ENCODE measurements at regions not wholly inside any gene's neighbourhood (a gene's known extent, or its start where the extent isn't known, plus 50 kb on each side); places are given as distances from the start of the nearest gene placed in this dataset.

DNA sequence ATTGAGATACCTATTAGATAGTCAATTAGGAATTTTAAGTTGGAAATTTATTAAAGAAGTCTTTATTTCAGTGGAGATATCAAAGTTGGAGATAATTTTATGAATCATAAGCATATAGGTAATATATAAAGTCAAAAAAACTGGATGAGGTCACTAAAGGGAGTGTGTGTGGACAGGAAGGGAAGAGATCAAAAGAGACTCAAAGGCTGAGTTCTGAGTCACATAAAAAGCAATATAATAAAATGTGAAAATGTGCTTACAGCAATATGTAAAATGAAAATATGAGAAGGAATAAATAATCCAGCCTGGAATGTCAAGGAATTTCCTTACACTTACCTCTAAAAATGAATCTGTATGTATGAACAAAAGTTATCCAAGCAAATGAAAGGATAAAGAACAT lies 583.3 kb upstream of the SORCS1 start:
- FAIRE-seq (no peak), DNase-seq (ENCODE audit: low spot score in 2 of 2) (no peak)

DNA sequence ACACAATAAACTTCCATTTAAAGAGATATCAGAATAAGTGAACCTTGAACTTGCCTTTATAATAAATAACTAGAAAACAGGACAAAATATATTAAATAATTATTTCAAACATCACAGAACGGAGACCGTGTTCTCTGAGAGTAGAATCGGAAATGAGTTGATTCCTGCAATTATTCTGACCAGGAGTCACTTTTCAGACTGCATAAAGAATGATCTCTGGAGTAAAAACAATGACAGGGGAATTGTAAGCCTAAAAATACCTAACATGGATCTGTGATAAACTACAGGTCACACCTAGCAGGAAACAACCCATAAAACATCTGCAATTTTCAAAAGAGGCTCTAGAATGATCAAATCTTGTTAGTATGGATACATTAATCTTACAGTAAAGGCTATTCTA lies 577.5 kb upstream of the SORCS1 start:
- FAIRE-seq (no peak), DNase-seq (ENCODE audit: low spot score in 2 of 2) (no peak)

DNA sequence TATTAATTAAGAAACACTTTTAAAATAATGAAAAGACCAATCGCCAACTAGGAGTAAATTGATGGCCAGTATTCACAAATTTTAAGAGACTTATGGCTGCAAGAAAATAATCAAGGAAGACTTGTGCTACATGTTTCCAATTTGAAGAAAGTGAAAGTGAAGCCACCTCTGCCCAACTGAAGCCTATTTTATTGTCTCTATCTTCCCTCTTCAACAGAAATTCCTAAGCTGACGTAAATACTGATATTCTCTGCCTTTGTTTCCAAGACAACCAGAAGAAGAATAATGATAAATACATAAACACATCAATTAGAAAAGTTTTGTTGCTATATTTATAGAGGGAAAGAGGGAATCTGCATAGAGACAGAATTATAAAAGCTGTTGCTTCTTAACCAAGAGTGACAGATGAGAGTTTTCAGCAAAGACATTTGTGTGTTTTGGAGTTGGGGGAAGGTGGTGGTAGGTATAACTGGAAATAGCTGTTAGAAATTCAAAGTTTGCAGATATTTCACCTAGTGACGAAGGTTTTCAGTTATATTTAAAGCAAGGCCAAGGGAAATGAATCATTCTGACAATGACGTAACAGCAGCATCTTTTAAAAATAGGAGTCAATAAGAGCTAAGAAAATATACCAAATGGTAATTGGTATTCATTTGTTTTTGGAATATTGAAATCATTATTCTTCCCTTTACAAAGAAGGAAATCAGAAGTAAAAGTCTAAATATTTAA lies 576.6 kb upstream of the SORCS1 start:
- no peak for FAIRE-seq
- DNase-seq (ENCODE audit: low spot score in 2 of 2): no peak

DNA sequence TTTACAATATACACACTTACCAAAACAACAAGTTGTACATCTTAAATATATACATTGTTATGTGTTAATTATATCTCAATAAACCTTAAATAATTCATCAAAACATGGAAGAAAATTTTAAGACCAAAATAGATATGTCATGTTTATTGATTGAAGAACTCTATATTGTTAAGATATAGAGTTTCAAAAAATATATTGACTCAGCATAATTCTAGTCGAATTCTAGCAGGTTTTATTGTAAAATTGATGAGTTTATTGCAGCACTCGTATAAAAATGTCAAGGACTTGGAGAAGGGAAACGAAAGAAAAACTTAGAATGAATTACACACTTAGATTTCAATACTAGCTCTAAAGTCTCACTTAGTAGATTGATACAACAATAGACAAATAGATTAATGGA lies 575.4 kb upstream of the SORCS1 start:
- FAIRE-seq (peak; percentile 51), DNase-seq (ENCODE audit: low spot score in 2 of 2) (no peak)

DNA sequence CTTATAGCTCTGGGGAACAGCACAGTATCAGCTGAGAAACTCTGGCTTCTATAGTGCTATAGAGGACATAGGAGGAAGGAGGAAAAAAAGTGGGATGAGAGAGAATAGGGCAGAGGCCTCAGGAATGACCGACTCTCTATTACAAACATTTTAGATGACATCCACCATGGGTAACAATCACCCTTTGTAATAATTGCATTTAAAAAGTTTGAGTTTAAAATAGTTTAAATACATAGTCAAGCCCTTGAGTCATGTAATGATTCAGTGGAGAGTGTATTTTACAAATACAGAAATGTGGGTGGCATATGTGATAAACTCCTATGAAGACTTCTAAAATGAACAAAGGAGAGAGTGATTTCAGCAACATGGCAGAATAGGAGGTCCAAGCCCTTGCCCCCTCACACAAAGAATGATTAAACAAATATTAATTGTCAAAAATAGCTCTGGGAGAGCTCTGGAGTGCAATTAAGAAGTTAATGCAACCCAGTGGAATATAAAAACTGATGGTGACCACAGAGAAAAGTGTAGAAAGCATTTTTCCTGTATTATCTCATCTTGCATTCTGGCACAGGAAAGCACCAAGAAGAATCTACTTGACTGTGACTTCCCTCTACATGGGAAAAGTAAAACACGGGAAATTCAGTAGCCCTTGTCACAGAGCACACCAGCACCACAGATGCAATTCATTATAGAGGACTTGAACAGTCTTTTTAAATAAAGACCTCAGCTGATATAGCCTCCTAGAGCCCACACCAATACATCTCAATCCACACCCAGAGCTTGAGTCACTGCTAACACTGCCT lies 569.0 kb upstream of the SORCS1 start:
- DNase-seq (ENCODE audit: low spot score in 2 of 2) (no peak), FAIRE-seq (no peak)

DNA sequence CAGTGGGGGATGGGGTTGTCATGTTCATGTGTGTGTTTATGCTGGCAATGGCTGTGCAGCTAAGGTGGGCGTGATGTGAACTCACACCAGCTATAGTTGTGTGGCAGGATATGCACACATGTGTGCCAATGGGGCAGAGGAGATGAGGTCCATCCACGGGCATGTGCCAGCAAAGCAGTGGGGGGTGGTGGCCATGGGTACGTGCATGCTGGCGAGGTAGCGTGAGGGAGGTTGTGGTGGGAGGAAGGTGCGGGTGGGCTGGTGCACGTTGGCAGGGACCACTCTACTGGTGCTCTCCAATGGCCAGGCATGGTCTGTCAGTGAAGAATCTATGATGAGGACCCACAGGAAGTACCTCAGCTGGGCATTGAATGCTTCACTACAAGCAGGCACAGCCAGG lies 567.5 kb upstream of the SORCS1 start:
- FAIRE-seq (no peak), DNase-seq (ENCODE audit: low spot score in 2 of 2) (no peak)

DNA sequence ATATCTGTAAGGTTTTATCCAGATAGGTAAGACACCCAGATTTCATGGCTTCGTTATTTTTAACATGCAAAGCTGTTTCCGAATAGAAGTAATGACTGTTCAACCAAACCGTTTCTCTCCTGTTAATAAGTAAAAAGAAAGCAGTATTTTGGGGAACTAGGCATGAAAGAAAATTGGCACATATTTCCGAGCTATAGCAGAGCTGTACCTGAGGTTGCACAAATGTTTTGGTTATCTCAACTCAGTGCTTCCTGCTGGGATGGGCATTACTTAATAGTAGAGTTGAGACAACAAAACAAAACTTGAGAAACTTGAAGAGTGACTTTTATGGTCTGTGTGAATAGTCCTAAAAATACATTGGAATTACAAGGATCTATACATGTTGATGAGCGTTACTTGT lies 564.3 kb upstream of the SORCS1 start:
- DNase-seq (ENCODE audit: low spot score in 2 of 2): no peak
- FAIRE-seq: no peak

DNA sequence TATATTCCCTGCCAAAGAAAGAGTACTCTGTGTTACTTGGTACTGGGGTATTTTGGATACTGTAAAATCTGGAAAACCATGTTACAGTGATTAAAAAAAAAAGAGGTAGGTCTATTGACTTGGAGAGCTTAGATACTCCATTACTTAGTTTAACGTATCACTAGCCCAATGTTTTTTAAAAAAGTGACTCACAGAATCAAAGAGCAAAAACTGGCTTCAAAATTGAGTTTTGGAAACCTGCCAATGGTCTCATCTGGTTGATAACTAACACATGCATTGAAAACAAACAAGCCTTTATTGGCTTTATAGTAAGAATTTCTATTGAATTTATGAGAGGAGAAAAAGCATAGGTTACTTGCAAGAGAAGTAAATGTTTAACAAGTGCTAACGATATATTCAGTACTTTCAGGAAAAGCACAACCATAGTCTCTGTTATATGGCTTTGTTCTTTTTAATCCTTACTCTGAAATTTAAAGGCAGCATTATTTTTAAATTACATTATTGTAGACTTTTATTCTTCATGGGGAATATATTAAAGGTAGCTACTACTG lies 563.3 kb upstream of the SORCS1 start:
- DNase-seq (ENCODE audit: low spot score in 2 of 2): no peak
- no peak for FAIRE-seq

DNA sequence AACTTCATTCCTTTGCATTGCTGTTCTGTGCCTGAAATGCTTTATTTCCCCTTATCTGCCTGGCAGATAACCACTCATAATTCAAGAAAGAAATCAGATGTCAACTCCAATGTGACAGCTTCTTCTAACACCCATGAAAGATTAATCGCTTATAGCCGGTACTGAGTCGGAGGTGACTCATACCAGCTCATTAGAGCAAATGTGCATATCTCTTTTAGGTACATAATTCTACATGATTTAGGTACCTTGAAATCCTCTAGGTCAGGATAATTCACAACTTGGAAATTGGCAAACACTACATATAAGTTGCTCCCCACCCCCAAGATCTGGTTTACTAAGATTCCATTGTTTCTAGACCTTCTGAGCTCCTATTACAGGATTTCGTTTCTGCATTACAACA lies 554.4 kb upstream of the SORCS1 start:
- no peak for FAIRE-seq
- DNase-seq (ENCODE audit: low spot score in 2 of 2): no peak

DNA sequence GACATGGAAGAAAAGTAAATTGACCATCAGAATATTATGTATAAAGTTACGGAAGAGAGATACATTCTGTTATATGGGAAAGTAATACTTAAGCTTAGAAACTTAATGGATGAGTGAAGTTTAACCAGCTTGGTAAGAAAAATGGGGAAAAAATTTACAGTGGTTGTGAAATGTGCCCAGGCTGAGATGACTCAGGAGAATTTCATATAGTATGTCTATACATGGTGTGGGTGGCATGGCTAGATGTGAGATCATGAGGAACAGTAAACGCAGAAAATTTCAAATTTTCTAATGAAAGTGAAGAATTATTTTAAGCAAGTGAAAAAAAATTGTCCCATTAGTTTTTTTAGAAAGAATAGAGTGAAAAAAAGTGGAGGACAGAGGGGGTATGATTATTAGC lies 552.5 kb upstream of the SORCS1 start:
- no peak for DNase-seq (ENCODE audit: low spot score in 2 of 2)
- FAIRE-seq: no peak

DNA sequence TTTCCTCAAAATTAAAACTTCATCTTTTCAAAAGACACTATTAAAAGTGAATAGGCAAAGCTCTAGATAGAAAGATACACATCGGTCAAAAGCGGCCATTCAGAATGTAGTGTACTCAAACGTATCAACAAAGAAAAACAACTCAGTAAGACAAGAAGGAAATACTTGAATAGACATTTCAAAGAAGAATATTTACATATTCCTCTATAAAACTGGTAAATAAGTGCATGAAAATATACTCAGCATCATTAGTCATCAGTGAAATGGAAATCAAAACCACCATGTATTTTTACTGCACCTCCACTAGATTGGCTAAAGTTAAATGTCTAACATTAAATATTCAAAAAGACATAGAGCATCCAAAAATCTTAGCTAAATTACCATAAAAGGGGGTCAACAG lies 551.1 kb upstream of the SORCS1 start:
- no peak for FAIRE-seq
- DNase-seq (ENCODE audit: low spot score in 2 of 2): no peak

DNA sequence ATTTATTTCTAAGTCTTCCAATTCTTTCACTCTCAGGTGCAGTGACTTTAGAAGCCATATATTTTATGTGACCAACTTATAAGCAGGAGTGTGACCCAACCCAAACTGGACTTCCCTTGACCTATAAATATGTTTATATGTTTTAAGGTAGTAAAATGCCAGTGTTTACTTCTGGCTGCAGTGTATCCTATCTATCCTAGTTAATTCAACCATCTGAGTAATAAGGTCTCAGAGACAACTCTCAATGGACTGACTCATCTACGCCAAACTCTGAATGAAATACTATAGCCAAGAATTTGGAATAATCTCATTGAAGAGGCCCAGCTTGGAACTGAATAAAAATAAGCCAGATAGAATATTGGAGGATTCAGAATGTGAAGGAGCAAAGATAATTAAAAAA lies 544.5 kb upstream of the SORCS1 start:
- no peak for DNase-seq (ENCODE audit: low spot score in 2 of 2)
- no peak for FAIRE-seq

DNA sequence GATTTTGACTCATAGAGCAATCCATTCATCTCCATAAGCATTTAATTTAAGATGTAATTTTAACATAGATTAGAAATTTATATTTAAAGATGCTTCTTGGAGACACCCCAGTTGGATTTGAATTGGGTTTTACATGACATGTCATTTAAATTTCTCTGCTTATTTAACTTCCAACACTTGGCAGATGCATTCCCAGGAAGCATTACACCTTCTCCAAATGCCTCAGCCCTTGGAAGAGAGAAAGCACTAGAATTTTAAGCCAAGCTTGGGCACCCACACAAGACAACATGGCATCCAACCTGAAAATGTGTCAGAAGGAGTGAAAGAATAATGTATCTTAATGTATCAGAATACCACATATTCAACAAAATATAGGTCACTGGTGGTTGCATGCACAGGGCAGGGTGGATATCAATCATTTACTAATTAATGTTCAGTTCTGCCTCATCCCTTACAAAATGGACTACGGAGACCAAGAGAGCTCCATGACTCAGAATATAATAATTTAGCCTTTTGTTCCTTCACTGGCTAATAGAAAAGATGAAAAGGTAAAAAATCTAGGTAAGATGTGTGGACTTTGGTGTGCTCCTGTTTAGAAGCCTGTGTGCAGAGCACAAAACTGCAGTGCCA lies 541.7 kb upstream of the SORCS1 start:
- FAIRE-seq: no peak
- no peak for DNase-seq (ENCODE audit: low spot score in 2 of 2)

DNA sequence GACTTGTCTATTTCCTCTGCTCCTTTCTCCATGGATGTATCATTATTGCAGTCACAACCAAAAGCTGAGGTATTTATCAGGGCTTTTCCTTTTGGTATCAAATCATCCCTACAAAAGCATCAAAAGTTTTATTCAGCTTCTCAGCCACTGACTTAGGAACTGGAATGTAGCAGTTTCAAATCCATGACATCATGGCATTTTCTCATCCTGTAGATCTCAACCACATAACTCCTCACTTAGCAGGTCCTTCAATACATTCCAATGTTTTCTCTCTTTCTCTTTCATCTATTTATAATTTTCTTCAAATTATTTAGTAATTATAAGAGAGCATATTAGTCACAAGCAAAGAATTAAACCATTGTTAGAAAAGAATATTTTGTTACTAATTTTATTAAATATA lies 537.4 kb upstream of the SORCS1 start:
- FAIRE-seq (peak; percentile 45), DNase-seq (ENCODE audit: low spot score in 2 of 2) (no peak)

DNA sequence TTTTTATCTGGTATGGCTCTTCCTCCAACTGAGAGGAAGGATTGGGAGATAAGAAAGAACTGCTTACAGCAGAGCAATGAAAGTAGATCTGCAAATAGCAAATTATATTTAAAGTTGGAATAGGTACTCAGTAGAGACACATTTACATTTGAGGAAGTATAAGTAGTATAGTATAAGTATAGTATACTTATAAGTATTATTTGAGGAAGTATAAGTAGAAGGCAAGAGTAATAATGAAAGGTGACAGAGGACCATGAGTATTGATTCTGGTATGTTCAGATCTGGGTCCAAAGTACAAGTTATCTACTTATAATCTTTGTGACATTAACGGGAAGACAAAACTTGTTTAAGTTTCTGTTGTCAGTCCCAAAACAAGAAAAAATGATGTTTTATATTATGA lies 527.6 kb upstream of the SORCS1 start:
- FAIRE-seq: no peak
- DNase-seq (ENCODE audit: low spot score in 2 of 2): no peak

DNA sequence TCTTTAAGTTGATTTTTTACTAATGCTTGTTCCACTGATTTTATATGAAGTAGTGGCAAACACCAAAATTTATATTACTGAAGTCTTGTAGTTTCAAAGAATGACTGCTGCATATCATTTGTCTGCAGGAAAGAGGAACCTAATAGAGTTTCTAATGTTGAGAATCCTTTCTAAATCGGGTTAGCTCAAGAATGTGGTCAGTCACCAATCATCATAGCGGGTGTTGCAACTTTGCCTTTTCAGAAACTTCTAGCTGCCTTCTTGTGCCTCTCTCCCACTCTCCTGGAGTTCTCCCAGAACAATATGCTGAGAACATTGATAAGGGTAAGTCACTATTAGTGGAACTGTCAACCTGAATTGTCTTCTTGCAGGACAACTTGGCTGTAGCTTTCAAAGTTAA lies 524.8 kb upstream of the SORCS1 start:
- no peak for DNase-seq (ENCODE audit: low spot score in 2 of 2)
- FAIRE-seq: no peak

DNA sequence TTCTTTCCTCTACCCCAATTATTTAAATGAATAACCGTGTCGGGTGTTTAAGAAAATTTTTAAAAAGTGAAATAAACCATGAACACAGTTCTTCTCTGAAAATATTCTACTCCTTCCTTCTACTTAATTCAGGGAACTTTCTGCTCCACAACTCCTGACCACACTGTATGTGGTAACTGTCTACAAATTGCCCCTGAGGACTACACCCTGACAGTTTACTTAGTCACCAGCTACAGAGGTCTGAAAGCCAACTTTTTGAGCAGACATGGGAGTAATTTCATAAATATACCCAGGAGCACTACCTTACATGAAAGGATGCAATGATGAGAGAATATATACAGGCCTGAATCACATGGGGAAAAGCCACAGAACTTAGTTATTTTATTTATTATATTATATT lies 523.2 kb upstream of the SORCS1 start:
- no peak for FAIRE-seq
- DNase-seq (ENCODE audit: low spot score in 2 of 2): no peak

DNA sequence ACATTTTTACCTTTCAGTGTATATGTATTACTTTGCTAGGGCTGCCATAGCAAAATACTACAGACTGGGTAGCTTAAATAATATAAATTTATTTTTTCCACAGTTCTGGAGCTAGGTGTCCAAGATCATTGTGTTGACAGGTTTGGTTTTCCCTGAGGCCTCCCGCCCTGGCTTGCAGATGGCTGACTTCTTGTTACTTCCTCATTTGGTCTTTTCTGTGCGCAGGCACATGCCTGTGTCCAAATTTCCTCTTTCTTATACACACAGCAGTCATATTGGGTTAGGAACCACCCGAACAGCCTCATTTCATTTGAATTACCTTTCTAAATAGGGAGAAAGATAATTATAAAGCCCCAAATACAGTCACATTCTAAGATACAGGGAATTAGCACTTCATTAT lies 521.6 kb upstream of the SORCS1 start:
- no peak for FAIRE-seq
- DNase-seq (ENCODE audit: low spot score in 2 of 2): no peak

DNA sequence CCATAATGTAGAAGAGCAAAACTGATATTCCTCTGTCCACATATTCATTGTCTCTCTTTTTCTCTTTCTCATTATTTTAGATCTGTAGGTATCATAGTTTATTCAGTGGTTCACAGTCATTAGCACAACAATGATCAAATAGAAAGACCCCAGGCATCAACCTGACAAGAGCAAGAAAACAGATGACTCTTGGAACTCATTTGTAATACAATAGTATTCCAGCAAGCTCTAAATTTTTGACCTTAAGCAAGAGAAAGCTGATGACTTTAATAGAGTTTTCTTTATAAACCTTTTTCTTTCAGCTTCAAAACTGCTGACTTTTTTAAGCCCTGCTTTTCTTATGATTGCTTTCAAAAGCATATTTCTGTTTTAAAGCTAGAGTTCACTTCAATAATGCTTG lies 507.5 kb upstream of the SORCS1 start:
- no peak for DNase-seq (ENCODE audit: low spot score in 2 of 2)
- FAIRE-seq: no peak

DNA sequence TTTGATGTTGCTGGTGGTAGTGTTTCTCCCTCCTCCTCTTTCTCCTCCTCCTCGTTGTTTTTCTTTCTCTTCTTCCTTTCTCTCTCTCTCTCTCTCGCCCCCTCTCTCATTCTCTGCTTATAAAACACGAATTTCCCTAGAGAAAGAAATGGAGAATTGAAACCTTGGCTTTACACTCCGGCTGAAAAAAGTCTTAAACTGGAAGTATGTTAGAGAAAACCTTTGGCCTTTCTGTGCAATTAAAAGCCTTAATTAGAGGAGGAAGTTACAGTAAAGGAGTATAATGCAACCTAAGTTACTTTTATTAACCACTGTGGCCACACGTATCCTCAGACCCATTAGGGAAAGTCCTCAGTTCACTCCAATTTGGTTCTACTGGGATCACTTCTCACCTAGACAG lies 501.7 kb upstream of the SORCS1 start:
- DNase-seq (ENCODE audit: low spot score in 2 of 2) (no peak), FAIRE-seq (no peak)

DNA sequence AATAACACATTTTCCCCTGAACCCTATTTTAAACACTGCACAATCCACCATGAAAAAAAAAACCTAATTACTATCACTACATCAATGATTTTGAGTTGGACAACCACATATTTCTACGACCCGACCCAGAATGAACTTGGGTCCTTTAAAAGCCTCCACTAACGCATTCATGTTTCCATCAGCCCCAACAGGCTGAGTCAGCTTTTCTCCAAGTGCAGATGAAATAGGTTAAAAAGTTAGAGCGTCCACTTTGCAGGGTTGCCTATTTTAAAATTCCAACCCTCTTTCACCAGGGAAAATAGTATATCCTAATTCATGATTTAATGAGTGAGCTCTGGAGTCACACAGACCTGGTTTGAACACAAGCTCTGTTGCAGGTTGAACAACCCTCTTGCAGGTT lies 501.0 kb upstream of the SORCS1 start:
- no peak for DNase-seq (ENCODE audit: low spot score in 2 of 2)
- FAIRE-seq: no peak

DNA sequence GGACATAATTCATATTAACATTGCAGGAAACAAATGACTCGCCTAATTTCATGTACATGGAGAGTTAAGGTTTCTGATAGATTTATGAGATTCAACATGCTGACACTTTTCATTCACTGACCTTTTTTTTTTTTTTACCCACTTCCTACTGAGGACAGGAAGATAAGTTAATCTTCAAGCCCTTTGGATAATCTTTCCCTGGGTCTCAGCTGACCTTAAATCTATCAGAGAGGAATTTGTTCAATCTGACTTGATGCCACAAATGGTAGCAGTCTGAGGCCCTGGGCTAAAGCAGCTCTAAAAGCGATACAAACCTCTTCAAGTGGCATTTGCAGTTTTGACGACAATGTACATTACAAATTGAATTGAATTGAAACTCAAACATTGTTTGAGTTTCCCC lies 493.3 kb upstream of the SORCS1 start:
- DNase-seq (ENCODE audit: low spot score in 2 of 2) (no peak), FAIRE-seq (no peak)

Data from frontal cortex (tissue), 3 donors.